GM23338 (cell line): ENCODE measurements at regions not wholly inside any gene's neighbourhood (a gene's known extent, or its start where the extent isn't known, plus 50 kb on each side); places are given as distances from the start of the nearest gene placed in this dataset.

Experiments used
- ATAC-seq: fragments of 200-7000 bp; cut with Tn5 transposase; 3 replicates; pipeline ENCODE4 v1.9.1; 2020
- DNase-seq: peaks from one replicate; pipeline ENCODE4 v3.0.0-alpha.2; 2015; ENCODE audit warnings: low spot score
- H2AFZ ChIP-seq: fragments of 200-600 bp; sonication (generic); 2 replicates; pipeline ENCODE4 v1.8.0; 2016; ENCODE audit warnings: antibody characterized with exemption, mild to moderate bottlenecking, moderate library complexity
- H3F3A ChIP-seq: fragments of 200-600 bp; sonication (generic); replicated peaks from 2 replicates; pipeline ENCODE4 v1.8.0; 2017; ENCODE audit warnings: antibody characterized with exemption, mixed run types, low read depth
- H3K27ac ChIP-seq: fragments of 200-600 bp; sonication (generic); 2 replicates; pipeline ENCODE4 v1.6.1; 2016; ENCODE audit warnings: low read depth
- H3K27me3 ChIP-seq: fragments of 200-600 bp; sonication (generic); 2 replicates; pipeline ENCODE4 v1.8.0; 2016; ENCODE audit warnings: mild to moderate bottlenecking, mixed run types, moderate library complexity; ENCODE audit not compliant: insufficient read depth
- H3K36me3 ChIP-seq: fragments of 200-600 bp; sonication (generic); 2 replicates; pipeline ENCODE4 v1.8.0; 2016; ENCODE audit warnings: mild to moderate bottlenecking; ENCODE audit not compliant: insufficient read depth
- H3K4me1 ChIP-seq: fragments of 200-600 bp; sonication (generic); 2 replicates; pipeline ENCODE4 v1.8.0; 2016; ENCODE audit warnings: mild to moderate bottlenecking, moderate library complexity; ENCODE audit not compliant: insufficient read depth
- H3K4me2 ChIP-seq: fragments of 200-600 bp; sonication (generic); 2 replicates; pipeline ENCODE4 v1.7.1; 2017; ENCODE audit warnings: mixed run types
- H3K4me3 ChIP-seq: fragments of 200-600 bp; sonication (generic); 2 replicates; pipeline ENCODE4 v1.6.1; 2016; ENCODE audit warnings: mixed run types
- H3K79me2 ChIP-seq: fragments of 200-600 bp; sonication (generic); replicated peaks from 2 replicates; pipeline ENCODE4 v1.8.0; 2017; ENCODE audit warnings: mild to moderate bottlenecking; ENCODE audit not compliant: insufficient read depth
- H3K9me2 ChIP-seq: fragments of 200-600 bp; sonication (generic); 2 replicates; pipeline ENCODE4 v1.8.0; 2017; ENCODE audit not compliant: insufficient read depth
- H4K20me1 ChIP-seq: fragments of 200-600 bp; sonication (generic); replicated peaks from 2 replicates; pipeline ENCODE4 v1.8.0; 2017; ENCODE audit warnings: mild to moderate bottlenecking; ENCODE audit not compliant: insufficient read depth
- H3K27ac Mint-ChIP-seq: 2 replicates; pipeline ENCODE4 v1.8.0; 2020; ENCODE audit warnings: inconsistent platforms, mild to moderate bottlenecking, moderate library complexity, mixed read lengths
- H3K27me3 Mint-ChIP-seq: 3 replicates; pipeline ENCODE4 v1.8.0; 2022; ENCODE audit warnings: low read depth, mild to moderate bottlenecking, moderate library complexity, mixed read lengths, inconsistent platforms; ENCODE audit not compliant: insufficient read depth, poor library complexity
- H3K36me3 Mint-ChIP-seq: 3 replicates; pipeline ENCODE4 v1.8.0; 2021; ENCODE audit warnings: low read depth, mild to moderate bottlenecking, inconsistent platforms, moderate library complexity, mixed read lengths
- H3K4me1 Mint-ChIP-seq: 3 replicates; pipeline ENCODE4 v1.8.0; 2020; ENCODE audit warnings: mild to moderate bottlenecking, inconsistent platforms, mixed read lengths
- H3K4me3 Mint-ChIP-seq: 3 replicates; pipeline ENCODE4 v1.8.0; 2021; ENCODE audit warnings: moderate library complexity, mild to moderate bottlenecking, inconsistent platforms, mixed read lengths
- H3K9me3 Mint-ChIP-seq: 3 replicates; pipeline ENCODE4 v1.8.0; 2020; ENCODE audit warnings: moderate library complexity, mild to moderate bottlenecking, inconsistent platforms, mixed read lengths
- NANOG ChIP-seq: IDR thresholded peaks from 2 replicates; pipeline ENCODE4 v1.6.1; 2016; ENCODE audit warnings: antibody characterized with exemption, borderline replicate concordance
- POLR2AphosphoS5 ChIP-seq: IDR thresholded peaks from 2 replicates; pipeline ENCODE4 v1.6.1; 2016; ENCODE audit warnings: antibody characterized with exemption, low read depth
- STAT1 ChIP-seq: IDR thresholded peaks from one replicate; pipeline ENCODE4 v1.6.1; 2016; ENCODE audit warnings: antibody characterized with exemption; ENCODE audit not compliant: unreplicated experiment
- ZNF331 ChIP-seq: fragments of 250-450 bp; sonication (Bioruptor Pico); IDR thresholded peaks from 2 replicates; pipeline ENCODE4 v1.5.0; 2020; ENCODE audit warnings: low read depth, mild to moderate bottlenecking, moderate library complexity
- TF ChIP-seq, protein P1 (sequence below): fragments of 250-450 bp; sonication (Bioruptor Pico); IDR thresholded peaks from 2 replicates; pipeline ENCODE4 v1.5.0; 2020; ENCODE audit warnings: mild to moderate bottlenecking, moderate library complexity
- TF ChIP-seq, protein P2 (sequence below): IDR thresholded peaks from one replicate; pipeline ENCODE4 v1.6.1; 2018; ENCODE audit warnings: antibody characterized with exemption; ENCODE audit not compliant: unreplicated experiment

- TF ChIP-seq, protein P1, sequence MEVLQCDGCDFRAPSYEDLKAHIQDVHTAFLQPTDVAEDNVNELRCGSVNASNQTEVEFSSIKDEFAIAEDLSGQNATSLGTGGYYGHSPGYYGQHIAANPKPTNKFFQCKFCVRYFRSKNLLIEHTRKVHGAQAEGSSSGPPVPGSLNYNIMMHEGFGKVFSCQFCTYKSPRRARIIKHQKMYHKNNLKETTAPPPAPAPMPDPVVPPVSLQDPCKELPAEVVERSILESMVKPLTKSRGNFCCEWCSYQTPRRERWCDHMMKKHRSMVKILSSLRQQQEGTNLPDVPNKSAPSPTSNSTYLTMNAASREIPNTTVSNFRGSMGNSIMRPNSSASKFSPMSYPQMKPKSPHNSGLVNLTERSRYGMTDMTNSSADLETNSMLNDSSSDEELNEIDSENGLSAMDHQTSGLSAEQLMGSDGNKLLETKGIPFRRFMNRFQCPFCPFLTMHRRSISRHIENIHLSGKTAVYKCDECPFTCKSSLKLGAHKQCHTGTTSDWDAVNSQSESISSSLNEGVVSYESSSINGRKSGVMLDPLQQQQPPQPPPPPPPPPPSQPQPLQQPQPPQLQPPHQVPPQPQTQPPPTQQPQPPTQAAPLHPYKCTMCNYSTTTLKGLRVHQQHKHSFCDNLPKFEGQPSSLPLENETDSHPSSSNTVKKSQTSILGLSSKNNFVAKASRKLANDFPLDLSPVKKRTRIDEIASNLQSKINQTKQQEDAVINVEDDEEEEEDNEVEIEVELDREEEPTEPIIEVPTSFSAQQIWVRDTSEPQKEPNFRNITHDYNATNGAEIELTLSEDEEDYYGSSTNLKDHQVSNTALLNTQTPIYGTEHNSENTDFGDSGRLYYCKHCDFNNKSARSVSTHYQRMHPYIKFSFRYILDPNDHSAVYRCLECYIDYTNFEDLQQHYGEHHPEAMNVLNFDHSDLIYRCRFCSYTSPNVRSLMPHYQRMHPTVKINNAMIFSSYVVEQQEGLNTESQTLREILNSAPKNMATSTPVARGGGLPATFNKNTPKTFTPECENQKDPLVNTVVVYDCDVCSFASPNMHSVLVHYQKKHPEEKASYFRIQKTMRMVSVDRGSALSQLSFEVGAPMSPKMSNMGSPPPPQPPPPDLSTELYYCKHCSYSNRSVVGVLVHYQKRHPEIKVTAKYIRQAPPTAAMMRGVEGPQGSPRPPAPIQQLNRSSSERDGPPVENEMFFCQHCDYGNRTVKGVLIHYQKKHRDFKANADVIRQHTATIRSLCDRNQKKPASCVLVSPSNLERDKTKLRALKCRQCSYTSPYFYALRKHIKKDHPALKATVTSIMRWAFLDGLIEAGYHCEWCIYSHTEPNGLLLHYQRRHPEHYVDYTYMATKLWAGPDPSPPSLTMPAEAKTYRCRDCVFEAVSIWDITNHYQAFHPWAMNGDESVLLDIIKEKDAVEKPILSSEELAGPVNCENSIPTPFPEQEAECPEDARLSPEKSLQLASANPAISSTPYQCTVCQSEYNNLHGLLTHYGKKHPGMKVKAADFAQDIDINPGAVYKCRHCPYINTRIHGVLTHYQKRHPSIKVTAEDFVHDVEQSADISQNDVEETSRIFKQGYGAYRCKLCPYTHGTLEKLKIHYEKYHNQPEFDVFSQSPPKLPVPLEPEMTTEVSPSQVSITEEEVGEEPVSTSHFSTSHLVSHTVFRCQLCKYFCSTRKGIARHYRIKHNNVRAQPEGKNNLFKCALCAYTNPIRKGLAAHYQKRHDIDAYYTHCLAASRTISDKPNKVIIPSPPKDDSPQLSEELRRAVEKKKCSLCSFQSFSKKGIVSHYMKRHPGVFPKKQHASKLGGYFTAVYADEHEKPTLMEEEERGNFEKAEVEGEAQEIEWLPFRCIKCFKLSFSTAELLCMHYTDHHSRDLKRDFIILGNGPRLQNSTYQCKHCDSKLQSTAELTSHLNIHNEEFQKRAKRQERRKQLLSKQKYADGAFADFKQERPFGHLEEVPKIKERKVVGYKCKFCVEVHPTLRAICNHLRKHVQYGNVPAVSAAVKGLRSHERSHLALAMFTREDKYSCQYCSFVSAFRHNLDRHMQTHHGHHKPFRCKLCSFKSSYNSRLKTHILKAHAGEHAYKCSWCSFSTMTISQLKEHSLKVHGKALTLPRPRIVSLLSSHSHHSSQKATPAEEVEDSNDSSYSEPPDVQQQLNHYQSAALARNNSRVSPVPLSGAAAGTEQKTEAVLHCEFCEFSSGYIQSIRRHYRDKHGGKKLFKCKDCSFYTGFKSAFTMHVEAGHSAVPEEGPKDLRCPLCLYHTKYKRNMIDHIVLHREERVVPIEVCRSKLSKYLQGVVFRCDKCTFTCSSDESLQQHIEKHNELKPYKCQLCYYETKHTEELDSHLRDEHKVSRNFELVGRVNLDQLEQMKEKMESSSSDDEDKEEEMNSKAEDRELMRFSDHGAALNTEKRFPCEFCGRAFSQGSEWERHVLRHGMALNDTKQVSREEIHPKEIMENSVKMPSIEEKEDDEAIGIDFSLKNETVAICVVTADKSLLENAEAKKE (CRISPR knock-in tag): no peak
- TF ChIP-seq POLR2AphosphoS5: no peak
- no peak for TF ChIP-seq STAT1
Measured at GRCh38 chr7:52472006-52472620, 563.3 kb upstream of the POM121L12 start (continued).

- Histone ChIP-seq H3K79me2 (no peaks in the 10 kb centered on the region), H3K36me3 (no peaks in the 10 kb centered on the region; the same call in 1 of the 2 replicates), H3K4me1 (no peaks in the 10 kb centered on the region), H4K20me1 (no peaks in the 10 kb centered on the region), H3K27ac (no peak overlapping the region), H3K27me3 (no peaks in the 10 kb centered on the region), H3K4me3 (no peak overlapping the region), H3F3A (no peaks in the 10 kb centered on the region), H3K4me2 (no peak overlapping the region), H3K9me2 (peaks cover 11% of the 10 kb centered on the region; the same call in 1 of the 2 replicates), H2AFZ (no peak overlapping the region)
- no peaks in the 10 kb centered on the region; the same call in 2 of the 3 replicates for H3K9me3 Mint-ChIP-seq
- no peaks in the 10 kb centered on the region for H3K27me3 Mint-ChIP-seq
- H3K4me3 Mint-ChIP-seq: no peak overlapping the region
- ATAC-seq (no peak), DNase-seq (no peak)
- H3K4me1 Mint-ChIP-seq: no peaks in the 10 kb centered on the region
- H3K27ac Mint-ChIP-seq: no peak overlapping the region
- H3K36me3 Mint-ChIP-seq: no peaks in the 10 kb centered on the region
- no peak for TF ChIP-seq ZNF331
- TF ChIP-seq, protein P1 (CRISPR knock-in tag): no peak
- TF ChIP-seq NANOG: no peak
- TF ChIP-seq, protein P2, sequence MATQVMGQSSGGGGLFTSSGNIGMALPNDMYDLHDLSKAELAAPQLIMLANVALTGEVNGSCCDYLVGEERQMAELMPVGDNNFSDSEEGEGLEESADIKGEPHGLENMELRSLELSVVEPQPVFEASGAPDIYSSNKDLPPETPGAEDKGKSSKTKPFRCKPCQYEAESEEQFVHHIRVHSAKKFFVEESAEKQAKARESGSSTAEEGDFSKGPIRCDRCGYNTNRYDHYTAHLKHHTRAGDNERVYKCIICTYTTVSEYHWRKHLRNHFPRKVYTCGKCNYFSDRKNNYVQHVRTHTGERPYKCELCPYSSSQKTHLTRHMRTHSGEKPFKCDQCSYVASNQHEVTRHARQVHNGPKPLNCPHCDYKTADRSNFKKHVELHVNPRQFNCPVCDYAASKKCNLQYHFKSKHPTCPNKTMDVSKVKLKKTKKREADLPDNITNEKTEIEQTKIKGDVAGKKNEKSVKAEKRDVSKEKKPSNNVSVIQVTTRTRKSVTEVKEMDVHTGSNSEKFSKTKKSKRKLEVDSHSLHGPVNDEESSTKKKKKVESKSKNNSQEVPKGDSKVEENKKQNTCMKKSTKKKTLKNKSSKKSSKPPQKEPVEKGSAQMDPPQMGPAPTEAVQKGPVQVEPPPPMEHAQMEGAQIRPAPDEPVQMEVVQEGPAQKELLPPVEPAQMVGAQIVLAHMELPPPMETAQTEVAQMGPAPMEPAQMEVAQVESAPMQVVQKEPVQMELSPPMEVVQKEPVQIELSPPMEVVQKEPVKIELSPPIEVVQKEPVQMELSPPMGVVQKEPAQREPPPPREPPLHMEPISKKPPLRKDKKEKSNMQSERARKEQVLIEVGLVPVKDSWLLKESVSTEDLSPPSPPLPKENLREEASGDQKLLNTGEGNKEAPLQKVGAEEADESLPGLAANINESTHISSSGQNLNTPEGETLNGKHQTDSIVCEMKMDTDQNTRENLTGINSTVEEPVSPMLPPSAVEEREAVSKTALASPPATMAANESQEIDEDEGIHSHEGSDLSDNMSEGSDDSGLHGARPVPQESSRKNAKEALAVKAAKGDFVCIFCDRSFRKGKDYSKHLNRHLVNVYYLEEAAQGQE: no peak
Measured at GRCh38 chr7:52465216-52465615, 570.2 kb upstream of the POM121L12 start.
